SK-N-MC (cell line): ENCODE measurements at regions not wholly inside any gene's neighbourhood (a gene's known extent, or its start where the extent isn't known, plus 50 kb on each side); places are given as distances from the start of the nearest gene placed in this dataset.

ENCODE experiments used
- EZH2 ChIP-seq: fragments of 200-600 bp; sonication (generic); IDR thresholded peaks from one replicate; pipeline ENCODE4 v1.6.1; 2017; ENCODE audit warnings: antibody characterized with exemption
- POLR2AphosphoS5 ChIP-seq: IDR thresholded peaks from 2 replicates; pipeline ENCODE4 v1.6.1; 2012; ENCODE audit warnings: mild to moderate bottlenecking, low read depth, low read length, borderline replicate concordance

DNA sequence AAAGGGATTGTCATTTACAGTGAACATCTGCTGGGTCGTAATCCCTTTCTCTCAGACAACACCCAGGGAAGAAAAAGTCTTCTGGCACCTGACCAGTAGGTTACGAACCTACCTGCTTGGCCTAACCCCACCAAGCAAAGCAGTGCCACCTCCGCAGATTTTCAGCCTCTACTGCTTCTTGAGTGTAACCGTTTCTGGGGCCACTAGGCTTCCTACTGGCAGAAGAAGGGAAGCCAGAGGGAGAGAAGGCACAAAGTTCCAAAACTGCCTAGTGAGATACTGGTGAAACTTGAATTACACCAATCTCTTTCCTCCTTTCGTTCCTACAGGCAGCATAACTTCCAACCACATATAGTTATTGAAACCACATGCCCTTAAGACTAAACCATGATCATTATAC is 383.6 kb downstream of the BCAT1 start:
- no peak for TF ChIP-seq EZH2
- no peak for TF ChIP-seq POLR2AphosphoS5
